ENCODE measurements at regions not wholly inside any gene's neighbourhood (a gene's known extent, or its start where the extent isn't known, plus 50 kb on each side); places are given as distances from the start of the nearest gene placed in this dataset.

- no peak for TF ChIP-seq FOXK2 (IDR thresholded peaks at IDR 0.05)
- TF ChIP-seq IRF3 (IDR thresholded peaks at IDR 0.05) = no peak
- TF ChIP-seq POLR2A (IDR thresholded peaks at IDR 0.05; ENCODE audit: low read depth, low read length) = no peak
- no peak for TF ChIP-seq EP300 (IDR thresholded peaks at IDR 0.05; ENCODE audit: borderline replicate concordance in 1 of 2, control insufficient read depth in 1 of 2, low read depth in 2 of 2, low read length in 2 of 2)
- no peak for TF ChIP-seq NR2C2 (IDR thresholded peaks at IDR 0.05; ENCODE audit: borderline replicate concordance, control insufficient read depth, insufficient read length, low read depth)
- no peak for TF ChIP-seq RFX5 (IDR thresholded peaks at IDR 0.05; ENCODE audit: low read depth, low read length)
- TF ChIP-seq CTCF (IDR thresholded peaks at IDR 0.05 in 2 of 3, conservative IDR thresholded peaks at IDR 0.05 in 1 of 3; ENCODE audit: control insufficient read depth in 2 of 3, extremely low read depth in 1 of 3, insufficient read depth in 1 of 3, low read depth in 3 of 3, low read length in 3 of 3) = no peak
- no peak for TF ChIP-seq POLR2AphosphoS5 (IDR thresholded peaks at IDR 0.05; ENCODE audit: low read length)
- no peak for TF ChIP-seq RAD21 (IDR thresholded peaks at IDR 0.05; ENCODE audit: insufficient read depth, low read depth, low read length)
- TF ChIP-seq ZNF274 (IDR thresholded peaks at IDR 0.05; ENCODE audit: insufficient read depth, insufficient read length) = no peak
- no peak for TF ChIP-seq SIN3A (IDR thresholded peaks at IDR 0.05; ENCODE audit: low read depth, low read length)
These were observed 431.5 kb downstream of the HACE1 start for GRCh38 chr6:104428184-104428583.
